Natural killer cell (primary cell): ENCODE measurements at regions not wholly inside any gene's neighbourhood (a gene's known extent, or its start where the extent isn't known, plus 50 kb on each side); places are given as distances from the start of the nearest gene placed in this dataset.

ENCODE experiments used
- ATAC-seq, 3 donors: fragments of 150-1000 bp in 2 of 3; fragments of 200-7000 bp in 1 of 3; cut with Tn5 transposase; 1 replicate in 1 of 3; 2 replicates in 2 of 3; pipeline ENCODE4 v1.10.0; 2021; ENCODE audit warnings: mild to moderate bottlenecking in 2 of 3, moderate library complexity in 2 of 3
- DNase-seq, 2 donors: peaks; one replicate each; pipeline versions ENCODE4 v3.0.0 to v3.0.0-alpha.2; 2013 to 2021; ENCODE audit warnings: mixed read lengths in 1 of 2
- H3K27ac ChIP-seq: one replicate; pipeline ENCODE4 v1.5.1; 2013; ENCODE audit warnings: mild to moderate bottlenecking, low read length
- H3K27me3 ChIP-seq: one replicate; pipeline ENCODE4 v1.6.1; 2013; ENCODE audit warnings: low read length; ENCODE audit not compliant: control insufficient read depth, insufficient read depth
- H3K36me3 ChIP-seq: one replicate; pipeline ENCODE4 v1.6.1; 2013; ENCODE audit warnings: low read length; ENCODE audit not compliant: control insufficient read depth, insufficient read depth
- H3K4me1 ChIP-seq: one replicate; pipeline ENCODE4 v1.6.1; 2013; ENCODE audit warnings: low read length; ENCODE audit not compliant: control insufficient read depth, insufficient read depth
- H3K4me3 ChIP-seq: one replicate; pipeline ENCODE4 v1.5.1; 2013; ENCODE audit warnings: low read length
- H3K9me3 ChIP-seq: one replicate; pipeline ENCODE4 v1.6.1; 2013; ENCODE audit warnings: low read length; ENCODE audit not compliant: control insufficient read depth, insufficient read depth
- H3K27ac Mint-ChIP-seq, 2 donors: one replicate each; pipeline ENCODE4 v1.8.0; 2022; ENCODE audit warnings: mild to moderate bottlenecking in 2 of 2, mixed read lengths in 2 of 2, moderate library complexity in 1 of 2
- H3K27me3 Mint-ChIP-seq, 2 donors: one replicate each; pipeline ENCODE4 v1.8.0; 2022; ENCODE audit warnings: low read depth in 2 of 2, mixed read lengths in 2 of 2
- H3K36me3 Mint-ChIP-seq: one replicate; pipeline ENCODE4 v1.8.0; 2022; ENCODE audit warnings: mixed read lengths
- H3K4me1 Mint-ChIP-seq, 2 donors: one replicate each; pipeline ENCODE4 v1.8.0; 2022; ENCODE audit warnings: mixed read lengths in 2 of 2
- H3K4me3 Mint-ChIP-seq: one replicate; pipeline ENCODE4 v1.8.0; 2022; ENCODE audit warnings: mild to moderate bottlenecking, moderate library complexity, mixed read lengths
- H3K9me3 Mint-ChIP-seq, 2 donors: one replicate each; pipeline ENCODE4 v1.8.0; 2022; ENCODE audit warnings: mixed read lengths in 2 of 2
- CTCF ChIP-seq: fragments of 200-600 bp; IDR thresholded peaks from one replicate; pipeline ENCODE4 v1.8.0; 2022; ENCODE audit warnings: antibody characterized with exemption
- WGBS: methylation state at CpG from one replicate; pipeline ENCODE4 v1.1.7; 2013; ENCODE audit warnings: missing lambda C conversion rate; ENCODE audit not compliant: insufficient coverage; 5-methylcytosine and 5-hydroxymethylcytosine counted together
- intact Hi-C: fragments of 100-400 bp; cut with micrococcal nuclease; formaldehyde crosslinking; loops from one replicate; pipeline ENCODE4 v1.14.2; 2022

- Histone ChIP-seq H3K27ac (no peak overlapping the region), H3K27me3 (no peaks in the 10 kb centered on the region), H3K36me3 (no peaks in the 10 kb centered on the region), H3K4me1 (no peaks in the 10 kb centered on the region), H3K4me3 (no peak overlapping the region), H3K9me3 (no peaks in the 10 kb centered on the region)
- Mint-ChIP-seq H3K4me1 (no peaks in the 10 kb centered on the region), H3K4me3 (no peak overlapping the region), H3K9me3 (peaks cover 7 to 16% of the 10 kb centered on the region in 2 donors), H3K27ac (no peak overlapping the region), H3K27me3 (no peaks in the 10 kb centered on the region), H3K36me3 (peaks cover 12% of the 10 kb centered on the region)
- no peak for TF ChIP-seq CTCF
- ATAC-seq (no peak), DNase-seq (no peak)
- WGBS, result 100% methylated on average over 1 of the region's 3 CpGs
- intact Hi-C loops, result no loop called here
These were observed 269.9 kb upstream of the PDZRN3 start for GRCh38 chr3:73894474-73895213.

- WGBS, result 70% methylated on average over 2 of the region's 2 CpGs
- intact Hi-C loops, result no loop called here
- Mint-ChIP-seq H3K4me3 (no peak overlapping the region), H3K36me3 (peaks cover 12% of the 10 kb centered on the region), H3K27ac (no peak overlapping the region), H3K27me3 (no peaks in the 10 kb centered on the region), H3K4me1 (no peaks in the 10 kb centered on the region), H3K9me3 (peaks cover 4 to 14% of the 10 kb centered on the region in 2 donors)
- H3K27me3 ChIP-seq, result no peaks in the 10 kb centered on the region
- TF ChIP-seq CTCF, result no peak
- no peak overlapping the region for H3K4me3 ChIP-seq
- H3K36me3 ChIP-seq, result no peaks in the 10 kb centered on the region
- no peak overlapping the region for H3K27ac ChIP-seq
- no peak for ATAC-seq
- no peaks in the 10 kb centered on the region for H3K4me1 ChIP-seq
- no peaks in the 10 kb centered on the region for H3K9me3 ChIP-seq
- DNase-seq, result no peak
These were observed 268.3 kb upstream of the PDZRN3 start for GRCh38 chr3:73893089-73893488.

GRCh38 chr3:73885862-73886261 is 261.1 kb upstream of the PDZRN3 start:
- H3K4me1 Mint-ChIP-seq, result no peaks in the 10 kb centered on the region
- H3K4me3 ChIP-seq, result no peak overlapping the region
- no peaks in the 10 kb centered on the region for H3K36me3 ChIP-seq
- no peaks in the 10 kb centered on the region for H3K27me3 Mint-ChIP-seq
- H3K4me1 ChIP-seq, result no peaks in the 10 kb centered on the region
- WGBS, result 93% methylated on average over 1 of the region's 1 CpG
- no peaks in the 10 kb centered on the region for H3K27me3 ChIP-seq
- no peaks in the 10 kb centered on the region for H3K36me3 Mint-ChIP-seq
- no peak for TF ChIP-seq CTCF
- DNase-seq, result no peak
- no peak overlapping the region for H3K27ac Mint-ChIP-seq
- no peak for ATAC-seq
- intact Hi-C loops, result no loop called here
- H3K4me3 Mint-ChIP-seq, result no peak overlapping the region
- H3K27ac ChIP-seq, result no peak overlapping the region
- no peaks in the 10 kb centered on the region for H3K9me3 ChIP-seq
- peaks cover 10 to 11% of the 10 kb centered on the region in 2 donors for H3K9me3 Mint-ChIP-seq

GRCh38 chr3:73884361-73884760 is 259.6 kb upstream of the PDZRN3 start:
- Mint-ChIP-seq H3K36me3 (peaks cover 8% of the 10 kb centered on the region), H3K9me3 (peaks cover 9 to 16% of the 10 kb centered on the region in 2 donors), H3K27ac (no peak overlapping the region), H3K4me3 (no peak overlapping the region), H3K4me1 (no peaks in the 10 kb centered on the region), H3K27me3 (no peaks in the 10 kb centered on the region)
- Histone ChIP-seq H3K36me3 (no peaks in the 10 kb centered on the region), H3K4me1 (no peaks in the 10 kb centered on the region), H3K27me3 (no peaks in the 10 kb centered on the region), H3K4me3 (no peak overlapping the region), H3K27ac (no peak overlapping the region), H3K9me3 (no peaks in the 10 kb centered on the region)
- no peak for ATAC-seq
- no peak for DNase-seq
- intact Hi-C loops, result no loop called here
- TF ChIP-seq CTCF, result no peak
- 73% methylated on average over 3 of the region's 3 CpGs for WGBS
